Stimulated activated naive B cell treated with anti-CD40 and anti-IgM and Interleukin-4, amounts not matched to agents 10 μg/mL and 1 μg/mL and 100 μg/mL, for 72 hours (primary cell): ENCODE measurements at regions not wholly inside any gene's neighbourhood (a gene's known extent, or its start where the extent isn't known, plus 50 kb on each side); places are given as distances from the start of the nearest gene placed in this dataset.

ENCODE experiments used
- ATAC-seq, 2 donors: fragments of 150-1000 bp; cut with Tn5 transposase; replicated peaks; 2 replicates each; pipeline ENCODE4 v1.10.0; 2021; ENCODE audit warnings: moderate library complexity in 1 of 2
- DNase-seq: peaks from one replicate; pipeline ENCODE4 v3.0.0; 2021
- H3K27ac Mint-ChIP-seq: one replicate; pipeline ENCODE4 v1.8.0; 2022; ENCODE audit warnings: mild to moderate bottlenecking, mixed read lengths
- H3K27me3 Mint-ChIP-seq, 2 donors: one replicate each; pipeline ENCODE4 v1.8.0; 2022; ENCODE audit warnings: mixed read lengths in 2 of 2
- H3K36me3 Mint-ChIP-seq, 2 donors: one replicate each; pipeline ENCODE4 v1.8.0; 2022; ENCODE audit warnings: mixed read lengths in 2 of 2, mild to moderate bottlenecking in 1 of 2
- H3K4me1 Mint-ChIP-seq, 2 donors: one replicate each; pipeline ENCODE4 v1.8.0; 2022; ENCODE audit warnings: mixed read lengths in 2 of 2, mild to moderate bottlenecking in 1 of 2
- H3K4me3 Mint-ChIP-seq, 2 donors: one replicate each; pipeline ENCODE4 v1.8.0; 2022; ENCODE audit warnings: mild to moderate bottlenecking in 2 of 2, mixed read lengths in 2 of 2, moderate library complexity in 1 of 2
- H3K9me3 Mint-ChIP-seq, 2 donors: one replicate each; pipeline ENCODE4 v1.8.0; 2022; ENCODE audit warnings: mixed read lengths in 2 of 2, mild to moderate bottlenecking in 1 of 2

GRCh38 chr1:4595341-4596225, 58.8 kb upstream of the AJAP1 start:
- no peaks in the 10 kb centered on the region for H3K36me3 Mint-ChIP-seq
- H3K4me3 Mint-ChIP-seq = no peak overlapping the region
- H3K27ac Mint-ChIP-seq = no peak overlapping the region
- peaks cover 0 to 2% of the 10 kb centered on the region in 2 donors for H3K9me3 Mint-ChIP-seq
- no peak for ATAC-seq
- no peaks in the 10 kb centered on the region for H3K4me1 Mint-ChIP-seq
- DNase-seq = no peak
- H3K27me3 Mint-ChIP-seq = no peaks in the 10 kb centered on the region

- DNase-seq (no peak), ATAC-seq (no peak)
- Mint-ChIP-seq H3K27me3 (no peaks in the 10 kb centered on the region), H3K4me1 (no peaks in the 10 kb centered on the region), H3K9me3 (peaks cover 0 to 2% of the 10 kb centered on the region in 2 donors), H3K27ac (no peak overlapping the region), H3K4me3 (no peak overlapping the region), H3K36me3 (no peaks in the 10 kb centered on the region)
These were observed 57.9 kb upstream of the AJAP1 start for GRCh38 chr1:4596486-4596885.

- no peaks in the 10 kb centered on the region for H3K27me3 Mint-ChIP-seq
- DNase-seq = no peak
- H3K4me3 Mint-ChIP-seq = no peak overlapping the region
- H3K36me3 Mint-ChIP-seq = no peaks in the 10 kb centered on the region
- H3K4me1 Mint-ChIP-seq = no peaks in the 10 kb centered on the region
- no peak overlapping the region for H3K27ac Mint-ChIP-seq
- ATAC-seq = no peak
- peaks cover 0 to 2% of the 10 kb centered on the region in 2 donors for H3K9me3 Mint-ChIP-seq
These were observed 57.4 kb upstream of the AJAP1 start for GRCh38 chr1:4597020-4597419.

GRCh38 chr1:4598561-4598960, 55.8 kb upstream of the AJAP1 start:
- Mint-ChIP-seq H3K4me1 (no peaks in the 10 kb centered on the region), H3K27me3 (peaks cover 0 to 4% of the 10 kb centered on the region in 2 donors), H3K9me3 (peaks cover 0 to 2% of the 10 kb centered on the region in 2 donors), H3K27ac (no peak overlapping the region), H3K4me3 (no peak overlapping the region), H3K36me3 (no peaks in the 10 kb centered on the region)
- DNase-seq (no peak), ATAC-seq (no peak)

GRCh38 chr1:4599521-4599920, 54.9 kb upstream of the AJAP1 start:
- peaks cover 0 to 4% of the 10 kb centered on the region in 2 donors for H3K27me3 Mint-ChIP-seq
- H3K4me1 Mint-ChIP-seq = no peaks in the 10 kb centered on the region
- ATAC-seq = no peak
- no peak overlapping the region for H3K27ac Mint-ChIP-seq
- H3K36me3 Mint-ChIP-seq = no peaks in the 10 kb centered on the region
- H3K4me3 Mint-ChIP-seq = no peak overlapping the region
- peaks cover 0 to 2% of the 10 kb centered on the region in 2 donors for H3K9me3 Mint-ChIP-seq
- DNase-seq = no peak

GRCh38 chr1:4599951-4600481, 54.4 kb upstream of the AJAP1 start:
- H3K27ac Mint-ChIP-seq = no peak overlapping the region

GRCh38 chr1:4600615-4601460, 53.6 kb upstream of the AJAP1 start:
- H3K4me1 Mint-ChIP-seq = no peaks in the 10 kb centered on the region
- H3K36me3 Mint-ChIP-seq = no peaks in the 10 kb centered on the region
- ATAC-seq (no peak), DNase-seq (no peak)
- no peak overlapping the region for H3K4me3 Mint-ChIP-seq
- peaks cover 0 to 2% of the 10 kb centered on the region in 2 donors for H3K9me3 Mint-ChIP-seq
- no peak overlapping the region for H3K27ac Mint-ChIP-seq
- H3K27me3 Mint-ChIP-seq = peaks cover 2 to 7% of the 10 kb centered on the region in 2 donors

More at GRCh38 chr1:4599951-4600481, 54.4 kb upstream of the AJAP1 start:
- DNase-seq = no peak
- Mint-ChIP-seq H3K9me3 (peaks cover 0 to 2% of the 10 kb centered on the region in 2 donors), H3K27me3 (peaks cover 0 to 4% of the 10 kb centered on the region in 2 donors), H3K4me3 (no peak overlapping the region), H3K4me1 (no peaks in the 10 kb centered on the region), H3K36me3 (no peaks in the 10 kb centered on the region)
- ATAC-seq = no peak

- no peak for ATAC-seq
- Mint-ChIP-seq H3K27ac (no peak overlapping the region), H3K27me3 (peaks cover 12 to 18% of the 10 kb centered on the region in 2 donors), H3K4me1 (no peaks in the 10 kb centered on the region), H3K4me3 (no peak overlapping the region), H3K36me3 (no peaks in the 10 kb centered on the region), H3K9me3 (peaks cover 0 to 2% of the 10 kb centered on the region in 2 donors)
- no peak for DNase-seq
These were observed 52.5 kb upstream of the AJAP1 start for GRCh38 chr1:4601941-4602340.

- DNase-seq (no peak), ATAC-seq (no peak)
- no peaks in the 10 kb centered on the region for H3K4me1 Mint-ChIP-seq
- no peaks in the 10 kb centered on the region for H3K36me3 Mint-ChIP-seq
- peaks cover 14 to 19% of the 10 kb centered on the region in 2 donors for H3K27me3 Mint-ChIP-seq
- H3K4me3 Mint-ChIP-seq = no peak overlapping the region
- H3K9me3 Mint-ChIP-seq = peaks cover 0 to 2% of the 10 kb centered on the region in 2 donors
- H3K27ac Mint-ChIP-seq = peak overlapping the region; percentile 14
These were observed 51.7 kb upstream of the AJAP1 start for GRCh38 chr1:4602462-4603294.

- ATAC-seq = no peak
- peaks cover 1 to 5% of the 10 kb centered on the region in 2 donors for H3K9me3 Mint-ChIP-seq
- H3K27me3 Mint-ChIP-seq = peaks cover 19 to 21% of the 10 kb centered on the region in 2 donors
- H3K27ac Mint-ChIP-seq = no peak overlapping the region
- no peak for DNase-seq
- no peak overlapping the region for H3K4me3 Mint-ChIP-seq
- no peaks in the 10 kb centered on the region for H3K4me1 Mint-ChIP-seq
- H3K36me3 Mint-ChIP-seq = no peaks in the 10 kb centered on the region
These were observed 50.9 kb upstream of the AJAP1 start for GRCh38 chr1:4603295-4604110.
